ENCODE measurements at regions not wholly inside any gene's neighbourhood (a gene's known extent, or its start where the extent isn't known, plus 50 kb on each side); places are given as distances from the start of the nearest gene placed in this dataset.

- Histone ChIP-seq H3K27me3 (ENCODE audit: control insufficient read depth, low read length) (no peaks in the 10 kb centered on the region), H3K4me3 (ENCODE audit: low read length) (no peak overlapping the region), H3K36me3 (ENCODE audit: control insufficient read depth, low read length) (no peaks in the 10 kb centered on the region), H3K9me3 (ENCODE audit: control insufficient read depth, insufficient read depth, low read length) (no peaks in the 10 kb centered on the region), H3K4me1 (ENCODE audit: control insufficient read depth, low read length) (no peaks in the 10 kb centered on the region), H3K27ac (ENCODE audit: low read depth, low read length) (no peak overlapping the region), H3K4me2 (ENCODE audit: low read length) (no peak overlapping the region), H3F3A (ENCODE audit: control insufficient read depth, insufficient read depth) (no peaks in the 10 kb centered on the region), H3K9me2 (replicated peaks; ENCODE audit: control insufficient read depth, low read length) (no peaks in the 10 kb centered on the region), H3K79me2 (ENCODE audit: control insufficient read depth, low read length) (no peaks in the 10 kb centered on the region), H4K20me1 (ENCODE audit: control insufficient read depth, insufficient read depth, low read depth, low read length) (no peaks in the 10 kb centered on the region)
- TF ChIP-seq EZH2phosphoT487 (IDR thresholded peaks at IDR 0.05; ENCODE audit: borderline replicate concordance, low read length): no peak
- no peak for TF ChIP-seq CTCF (IDR thresholded peaks at IDR 0.05; ENCODE audit: low read depth, low read length, poor library complexity, severe bottlenecking)
Observed at GRCh38 chr4:74651198-74651597, 143.1 kb downstream of the BTC start.

- Histone ChIP-seq H3K79me2 (ENCODE audit: control insufficient read depth, low read length) (no peaks in the 10 kb centered on the region), H3K36me3 (ENCODE audit: control insufficient read depth, low read length) (no peaks in the 10 kb centered on the region), H3K9me2 (replicated peaks; ENCODE audit: control insufficient read depth, low read length) (no peaks in the 10 kb centered on the region), H3K4me1 (ENCODE audit: control insufficient read depth, low read length) (no peaks in the 10 kb centered on the region), H3K27ac (ENCODE audit: low read depth, low read length) (no peak overlapping the region), H3K9me3 (ENCODE audit: control insufficient read depth, insufficient read depth, low read length) (no peaks in the 10 kb centered on the region), H4K20me1 (ENCODE audit: control insufficient read depth, insufficient read depth, low read depth, low read length) (no peaks in the 10 kb centered on the region), H3K4me3 (ENCODE audit: low read length) (no peak overlapping the region), H3K27me3 (ENCODE audit: control insufficient read depth, low read length) (no peaks in the 10 kb centered on the region), H3K4me2 (ENCODE audit: low read length) (no peak overlapping the region), H3F3A (ENCODE audit: control insufficient read depth, insufficient read depth) (no peaks in the 10 kb centered on the region)
- TF ChIP-seq EZH2phosphoT487 (IDR thresholded peaks at IDR 0.05; ENCODE audit: borderline replicate concordance, low read length) (no peak), CTCF (IDR thresholded peaks at IDR 0.05; ENCODE audit: low read depth, low read length, poor library complexity, severe bottlenecking) (no peak)
Observed at GRCh38 chr4:74653331-74654229, 140.7 kb downstream of the BTC start.

- Histone ChIP-seq H3K36me3 (ENCODE audit: control insufficient read depth, low read length) (no peaks in the 10 kb centered on the region), H3K4me2 (ENCODE audit: low read length) (no peak overlapping the region), H3K27me3 (ENCODE audit: control insufficient read depth, low read length) (no peaks in the 10 kb centered on the region), H3K9me2 (replicated peaks; ENCODE audit: control insufficient read depth, low read length) (no peaks in the 10 kb centered on the region), H3K4me1 (ENCODE audit: control insufficient read depth, low read length) (no peaks in the 10 kb centered on the region), H3K79me2 (ENCODE audit: control insufficient read depth, low read length) (no peaks in the 10 kb centered on the region), H3F3A (ENCODE audit: control insufficient read depth, insufficient read depth) (no peaks in the 10 kb centered on the region), H3K27ac (ENCODE audit: low read depth, low read length) (no peak overlapping the region), H3K4me3 (ENCODE audit: low read length) (no peak overlapping the region), H4K20me1 (ENCODE audit: control insufficient read depth, insufficient read depth, low read depth, low read length) (no peaks in the 10 kb centered on the region), H3K9me3 (ENCODE audit: control insufficient read depth, insufficient read depth, low read length) (no peaks in the 10 kb centered on the region)
- TF ChIP-seq CTCF (IDR thresholded peaks at IDR 0.05; ENCODE audit: low read depth, low read length, poor library complexity, severe bottlenecking): no peak
Observed at GRCh38 chr4:74654230-74654681, 140.1 kb downstream of the BTC start.
